ENCODE measurements at regions not wholly inside any gene's neighbourhood (a gene's known extent, or its start where the extent isn't known, plus 50 kb on each side); places are given as distances from the start of the nearest gene placed in this dataset.
"Not testable (repeated sequence)": the region's sequence is repeated elsewhere in the genome, so short reads cannot be mapped to it uniquely, and the experiment has no call there.

DNA sequence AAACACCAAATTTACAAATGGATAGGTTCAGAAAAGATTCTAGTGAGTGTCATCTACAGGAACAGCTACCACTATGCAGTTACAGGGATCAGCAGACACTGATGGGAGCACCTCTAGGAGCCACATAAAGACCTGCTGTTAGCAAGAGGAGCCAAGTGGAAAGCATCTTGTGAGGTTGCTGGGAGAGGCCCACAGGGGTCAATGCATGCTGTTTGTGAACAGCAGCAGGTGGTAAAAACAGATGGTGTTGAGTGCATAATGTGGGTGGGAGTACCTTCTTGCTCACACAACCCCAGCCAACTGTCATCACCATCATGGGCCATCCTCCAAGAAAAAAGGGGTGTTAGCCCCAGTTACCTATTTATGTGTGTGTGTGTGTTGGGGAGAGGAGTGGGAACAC lies 215.2 kb upstream of the SSTR1 start:
- ATAC-seq (ENCODE audit: low read depth in 2 of 2), result no peak

DNA sequence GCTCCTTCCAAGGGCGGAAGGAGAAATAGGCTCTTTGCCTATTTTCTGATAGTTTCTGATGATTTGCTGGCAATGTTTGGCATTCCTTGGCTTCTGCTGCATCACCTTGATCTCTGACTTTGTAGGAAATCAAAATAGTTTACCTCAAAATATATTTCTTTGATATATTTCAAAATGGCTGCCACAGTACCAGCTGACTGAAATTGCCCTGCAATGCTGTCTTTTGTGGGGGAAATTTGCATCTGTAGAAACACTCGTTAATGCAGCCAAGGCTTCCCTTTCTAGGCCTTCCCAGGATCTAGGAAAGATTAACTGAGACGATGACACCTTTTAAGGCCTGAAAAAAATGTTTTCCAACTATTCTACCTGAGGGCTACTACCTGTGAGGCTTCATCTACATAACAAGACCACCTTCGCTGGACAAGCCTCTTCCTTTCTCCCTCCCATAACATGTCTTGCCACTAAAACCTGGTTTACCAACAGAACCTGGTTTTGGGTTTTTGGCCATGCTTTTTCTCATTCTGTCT lies 212.8 kb upstream of the SSTR1 start:
- Mint-ChIP-seq H3K27me3 (no peaks in the 10 kb centered on the region), H3K4me3 (no peak overlapping the region), H3K4me1 (no peaks in the 10 kb centered on the region), H3K36me3 (no peaks in the 10 kb centered on the region), H3K9me3 (peaks cover 0 to 7% (median 0%) of the 10 kb centered on the region in 7 donors), H3K27ac (no peak overlapping the region)
- no peak for ATAC-seq (ENCODE audit: low read depth in 2 of 2)
- no peak for DNase-seq

More for the DNA sequence above, 215.2 kb upstream of the SSTR1 start:
- H3K36me3 Mint-ChIP-seq, result no peaks in the 10 kb centered on the region
- H3K27me3 Mint-ChIP-seq, result no peaks in the 10 kb centered on the region
- DNase-seq, result no peak
- no peaks in the 10 kb centered on the region for H3K4me1 Mint-ChIP-seq
- H3K4me3 Mint-ChIP-seq, result no peak overlapping the region
- no peak overlapping the region for H3K27ac Mint-ChIP-seq
- peaks cover 0 to 7% (median 0%) of the 10 kb centered on the region in 7 donors for H3K9me3 Mint-ChIP-seq

DNA sequence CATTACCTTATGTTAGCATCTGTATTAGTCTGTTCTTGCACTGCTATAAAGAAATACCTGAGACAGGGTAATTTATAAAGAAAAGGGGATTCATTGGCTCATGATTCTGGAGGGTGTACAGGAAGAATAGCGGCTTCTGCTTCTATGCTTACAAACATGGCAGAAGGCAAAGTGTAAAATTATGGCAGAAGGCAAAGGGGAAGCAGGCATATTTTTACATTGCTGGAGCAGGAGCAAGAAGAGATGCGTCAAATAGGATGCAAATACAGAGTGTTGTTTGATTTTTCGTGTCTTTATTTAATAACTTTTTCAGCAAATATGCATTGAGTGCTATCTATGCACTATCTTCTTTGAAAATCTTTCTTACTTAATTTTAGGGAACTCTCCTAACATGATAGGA lies 210.7 kb upstream of the SSTR1 start:
- no peaks in the 10 kb centered on the region for H3K27me3 Mint-ChIP-seq
- H3K36me3 Mint-ChIP-seq, result no peaks in the 10 kb centered on the region
- no peak overlapping the region for H3K27ac Mint-ChIP-seq
- ATAC-seq (ENCODE audit: low read depth in 2 of 2) (no peak), DNase-seq (no peak)
- H3K4me3 Mint-ChIP-seq, result no peak overlapping the region
- H3K4me1 Mint-ChIP-seq, result no peaks in the 10 kb centered on the region
- H3K9me3 Mint-ChIP-seq, result peaks cover 0 to 7% (median 0%) of the 10 kb centered on the region in 7 donors

DNA sequence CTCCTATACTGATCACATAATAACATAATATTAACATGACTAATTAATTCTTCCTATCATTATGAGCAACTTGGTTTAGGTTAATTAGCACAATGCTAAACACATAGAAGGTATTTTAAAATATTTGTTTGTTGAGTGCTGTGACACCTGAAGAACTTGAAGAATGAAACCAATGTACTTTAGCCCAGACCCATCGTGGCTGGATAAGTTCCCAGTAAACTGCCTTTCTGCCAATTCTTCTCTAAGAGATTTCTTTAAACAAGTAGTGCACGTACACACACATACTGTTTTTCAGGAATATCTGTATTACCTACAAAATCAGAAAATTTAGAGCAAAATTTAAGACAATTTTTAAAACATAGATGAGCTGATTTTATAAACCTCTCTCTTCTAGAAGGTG lies 207.4 kb upstream of the SSTR1 start:
- H3K9me3 Mint-ChIP-seq, result no peaks in the 10 kb centered on the region
- no peaks in the 10 kb centered on the region for H3K36me3 Mint-ChIP-seq
- ATAC-seq (ENCODE audit: low read depth in 2 of 2) (no peak), DNase-seq (no peak)
- no peaks in the 10 kb centered on the region for H3K27me3 Mint-ChIP-seq
- no peak overlapping the region for H3K27ac Mint-ChIP-seq
- H3K4me1 Mint-ChIP-seq, result no peaks in the 10 kb centered on the region
- H3K4me3 Mint-ChIP-seq, result no peak overlapping the region

DNA sequence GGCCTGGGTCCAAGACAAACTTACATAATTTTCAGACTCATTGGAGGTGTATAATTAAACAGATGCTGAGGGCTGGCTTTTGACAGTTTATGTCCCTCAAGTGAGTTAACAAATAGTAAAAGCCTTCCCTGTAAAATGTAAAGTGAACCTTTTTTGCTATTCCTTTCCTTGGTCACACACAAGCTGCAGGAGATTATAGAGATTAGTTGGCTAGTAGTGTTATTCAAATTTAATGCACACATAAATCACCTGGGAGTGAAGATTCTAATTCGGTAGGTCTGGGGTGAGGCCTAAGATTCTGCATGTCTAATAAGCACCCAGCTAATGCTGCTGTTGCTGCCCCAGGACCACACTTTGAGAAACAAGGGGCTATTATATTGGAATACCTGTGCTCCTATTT lies 206.2 kb upstream of the SSTR1 start:
- no peaks in the 10 kb centered on the region for H3K27me3 Mint-ChIP-seq
- H3K4me1 Mint-ChIP-seq, result no peaks in the 10 kb centered on the region
- ATAC-seq (ENCODE audit: low read depth in 2 of 2) (no peak), DNase-seq (no peak)
- H3K27ac Mint-ChIP-seq, result peak overlapping the region in 1 of 6 donors; percentile 41
- H3K4me3 Mint-ChIP-seq, result no peak overlapping the region
- no peaks in the 10 kb centered on the region for H3K9me3 Mint-ChIP-seq
- H3K36me3 Mint-ChIP-seq, result no peaks in the 10 kb centered on the region

DNA sequence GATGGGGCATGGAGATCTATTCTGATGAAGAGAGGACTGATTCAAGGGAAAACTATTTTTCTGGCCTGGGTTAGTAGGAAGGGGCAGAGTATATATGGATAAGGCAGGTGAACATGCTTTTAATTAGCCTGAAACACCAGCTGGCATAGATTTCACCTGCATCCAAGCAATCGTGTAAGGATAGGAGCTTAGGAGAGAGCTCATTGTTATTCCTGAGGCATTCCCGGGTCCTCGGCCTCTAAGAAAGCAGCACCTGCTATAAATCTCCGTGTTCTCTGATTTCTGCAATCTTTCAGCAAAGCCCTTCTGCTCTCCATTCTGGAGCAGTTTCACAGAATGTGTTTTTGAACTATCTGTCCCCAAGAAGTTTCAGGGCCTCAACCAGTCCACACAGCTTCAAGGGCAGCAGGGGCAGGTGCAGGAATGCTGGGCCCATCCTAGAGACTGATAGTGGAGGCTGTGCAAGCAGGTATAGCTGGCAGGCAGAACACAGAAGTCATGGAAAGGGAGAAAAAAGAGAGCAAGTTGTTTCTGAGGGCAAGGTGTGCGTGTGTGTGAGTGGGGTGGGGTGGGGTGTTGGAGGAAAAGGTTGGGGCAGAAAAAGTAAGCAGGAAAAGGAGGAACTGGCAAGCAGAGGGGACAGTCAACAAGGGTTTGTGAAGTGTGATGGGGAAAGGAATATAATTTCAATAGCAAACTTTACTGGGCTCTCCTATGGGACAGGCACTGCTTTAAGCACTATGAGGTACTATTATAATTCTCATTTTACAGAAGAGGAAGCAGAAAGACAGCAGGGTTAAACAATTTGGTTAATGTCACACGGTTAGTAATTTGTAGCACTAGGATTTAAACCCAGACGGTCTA lies 203.7 kb upstream of the SSTR1 start:
- Mint-ChIP-seq H3K27ac (no peak overlapping the region), H3K36me3 (no peaks in the 10 kb centered on the region), H3K27me3 (no peaks in the 10 kb centered on the region), H3K4me3 (no peak overlapping the region), H3K4me1 (no peaks in the 10 kb centered on the region), H3K9me3 (no peaks in the 10 kb centered on the region)
- ATAC-seq (ENCODE audit: low read depth in 2 of 2) (no peak), DNase-seq (no peak)

DNA sequence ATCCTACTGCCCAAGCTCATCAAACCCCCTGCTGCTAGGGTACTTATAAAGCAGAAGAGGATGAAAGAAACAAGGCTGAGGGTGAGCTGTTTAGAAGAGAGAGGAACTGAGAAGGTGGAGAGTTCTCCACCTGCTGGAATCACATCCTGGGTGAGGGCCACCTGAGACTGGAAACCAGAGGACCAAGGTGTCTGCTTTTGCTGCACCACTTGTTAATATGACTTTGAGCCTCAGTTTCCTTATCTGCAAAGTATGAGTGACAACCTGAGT lies 203.2 kb upstream of the SSTR1 start:
- Mint-ChIP-seq H3K27me3 (no peaks in the 10 kb centered on the region), H3K36me3 (no peaks in the 10 kb centered on the region), H3K9me3 (peaks cover 0 to 5% (median 0%) of the 10 kb centered on the region in 7 donors), H3K27ac (no peak overlapping the region), H3K4me3 (no peak overlapping the region), H3K4me1 (no peaks in the 10 kb centered on the region)
- DNase-seq (no peak), ATAC-seq (ENCODE audit: low read depth in 2 of 2) (no peak)

DNA sequence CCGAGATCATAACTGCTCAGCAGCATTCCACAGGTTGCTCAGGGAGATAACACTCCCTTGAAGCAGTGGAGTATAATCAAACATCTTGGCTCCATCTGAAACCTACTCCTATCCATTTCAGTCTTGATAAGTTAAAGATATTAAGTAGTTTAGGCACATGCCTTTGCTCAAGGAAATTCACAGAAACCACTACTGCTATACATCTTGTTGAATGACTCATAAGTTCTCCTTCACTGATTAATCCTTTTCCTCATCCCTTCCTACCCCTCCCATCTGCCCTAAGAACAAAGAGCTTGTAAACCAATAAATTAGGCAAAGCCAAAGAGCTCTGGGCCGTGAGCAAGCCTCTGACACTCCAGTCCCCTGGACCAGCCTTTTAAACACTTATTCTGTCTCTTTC lies 196.5 kb upstream of the SSTR1 start:
- H3K9me3 Mint-ChIP-seq, result peaks cover 7 to 39% (median 11%) of the 10 kb centered on the region in 7 donors
- not testable (repeated sequence) for ATAC-seq (ENCODE audit: low read depth in 2 of 2); H3K27ac Mint-ChIP-seq; H3K4me3 Mint-ChIP-seq; H3K36me3 Mint-ChIP-seq; DNase-seq; H3K4me1 Mint-ChIP-seq; H3K27me3 Mint-ChIP-seq

DNA sequence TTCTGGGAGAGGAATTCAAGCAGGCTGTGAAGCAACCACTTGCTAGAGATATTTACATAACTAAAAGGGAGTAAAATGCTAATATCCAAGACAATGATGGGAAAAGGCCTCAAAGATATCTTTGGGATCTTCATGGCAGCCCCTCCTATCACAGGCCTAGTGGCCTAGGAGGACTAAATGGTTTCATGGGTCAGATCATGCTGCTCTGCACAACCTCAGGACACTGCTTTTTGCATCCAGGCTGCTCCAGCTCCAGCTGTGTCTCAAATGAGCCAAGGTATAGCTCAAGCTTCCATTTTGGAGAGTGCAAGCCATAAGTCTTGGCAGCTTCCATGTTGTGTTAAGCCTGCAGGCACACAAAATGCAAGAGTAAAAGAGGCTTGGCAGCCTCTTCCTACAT lies 195.6 kb upstream of the SSTR1 start:
- Mint-ChIP-seq H3K27ac (no peak overlapping the region), H3K27me3 (no peaks in the 10 kb centered on the region), H3K36me3 (peaks cover 6 to 8% of the 10 kb centered on the region in 2 donors), H3K9me3 (peaks cover 7 to 39% (median 11%) of the 10 kb centered on the region in 7 donors), H3K4me1 (no peaks in the 10 kb centered on the region), H3K4me3 (no peak overlapping the region)
- ATAC-seq (ENCODE audit: low read depth in 2 of 2), result no peak
- DNase-seq, result no peak

DNA sequence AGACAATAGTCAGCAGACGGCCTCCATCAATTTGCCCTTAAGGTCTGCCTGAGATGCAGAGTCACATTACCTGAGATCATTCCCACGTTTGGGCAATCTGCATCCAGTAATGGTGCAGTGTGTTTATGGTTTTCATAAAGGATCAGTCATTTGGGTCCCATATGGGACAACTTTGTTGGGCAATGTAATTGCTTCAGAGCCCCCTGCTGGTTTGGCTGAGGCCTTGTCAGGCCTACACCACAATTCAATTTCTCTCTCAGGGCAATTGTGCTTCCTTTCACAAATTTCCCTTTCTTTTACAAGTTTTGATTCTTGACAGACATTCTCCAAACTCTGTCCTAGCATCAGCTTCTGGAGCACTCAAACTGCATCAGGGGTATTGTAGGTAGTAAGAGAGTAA lies 191.2 kb upstream of the SSTR1 start:
- peaks cover 6 to 20% (median 8%) of the 10 kb centered on the region in 7 donors for H3K9me3 Mint-ChIP-seq
- no peak overlapping the region for H3K4me3 Mint-ChIP-seq
- H3K27me3 Mint-ChIP-seq, result no peaks in the 10 kb centered on the region
- DNase-seq, result no peak
- peaks cover 3 to 5% of the 10 kb centered on the region in 2 donors for H3K36me3 Mint-ChIP-seq
- no peaks in the 10 kb centered on the region for H3K4me1 Mint-ChIP-seq
- no peak overlapping the region for H3K27ac Mint-ChIP-seq
- ATAC-seq (ENCODE audit: low read depth in 2 of 2), result no peak

DNA sequence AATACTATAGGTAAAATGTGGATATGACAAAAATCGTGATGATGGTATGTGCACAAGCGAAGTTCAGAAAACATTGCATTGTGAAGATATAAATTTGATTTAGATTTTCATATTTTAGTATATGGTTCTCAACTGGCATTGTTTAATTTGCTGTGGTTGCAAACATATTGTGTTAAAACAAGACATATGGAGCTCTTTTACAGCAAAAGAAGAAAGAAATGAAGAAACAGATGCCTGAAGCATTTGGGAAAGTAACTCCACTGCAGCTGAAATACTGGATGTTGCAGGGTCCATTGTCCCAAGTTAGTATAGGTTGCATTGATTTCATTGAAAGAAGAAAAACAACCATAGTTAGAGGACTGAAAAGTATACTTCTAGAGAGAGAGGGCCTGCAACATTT lies 185.8 kb upstream of the SSTR1 start:
- ATAC-seq (ENCODE audit: low read depth in 2 of 2), result no peak
- Mint-ChIP-seq H3K36me3 (no peaks in the 10 kb centered on the region), H3K4me1 (no peaks in the 10 kb centered on the region), H3K27ac (no peak overlapping the region), H3K9me3 (peaks cover 0 to 23% (median 13%) of the 10 kb centered on the region in 7 donors), H3K4me3 (no peak overlapping the region), H3K27me3 (no peaks in the 10 kb centered on the region)
- no peak for DNase-seq

DNA sequence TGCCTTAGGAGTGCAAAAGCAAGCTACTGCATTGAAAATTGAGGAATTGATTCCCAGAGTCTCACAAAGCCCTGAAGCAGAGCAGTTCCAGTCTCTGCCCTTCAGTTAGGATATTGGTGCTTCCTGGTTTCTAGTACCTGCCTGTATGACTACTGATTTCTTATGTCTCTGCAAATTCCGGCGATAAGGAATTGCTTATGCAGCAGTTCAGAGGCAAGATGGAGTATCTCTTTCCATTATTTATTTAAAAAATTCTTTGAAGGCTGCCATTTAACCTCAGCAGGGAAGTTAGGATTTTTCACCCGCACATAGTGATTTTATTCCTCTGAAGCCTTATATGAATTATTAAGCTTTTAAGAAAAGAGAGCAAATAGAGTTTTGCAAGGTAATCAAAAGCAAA lies 184.9 kb upstream of the SSTR1 start:
- H3K9me3 Mint-ChIP-seq, result peaks cover 0 to 28% (median 13%) of the 10 kb centered on the region in 7 donors
- H3K4me1 Mint-ChIP-seq, result no peaks in the 10 kb centered on the region
- ATAC-seq (ENCODE audit: low read depth in 2 of 2), result no peak

DNA sequence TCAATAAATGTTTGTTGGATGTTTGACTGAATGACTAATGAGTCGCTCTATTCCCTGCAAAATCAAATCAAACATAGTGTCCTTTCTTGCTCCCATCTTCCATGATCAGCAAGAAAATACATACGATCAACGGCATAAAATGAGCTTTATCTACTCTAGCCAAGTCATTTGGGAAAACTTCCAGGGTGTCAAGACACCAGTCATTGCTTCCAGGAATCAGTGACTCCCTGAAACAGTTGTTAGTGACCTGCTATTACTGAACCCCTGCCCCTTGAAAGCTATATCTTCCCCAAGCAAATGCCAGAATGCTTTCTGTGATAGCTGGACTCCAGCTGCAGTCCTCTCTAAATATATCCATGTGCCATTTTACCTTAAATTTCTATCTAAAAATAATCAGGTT lies 169.5 kb upstream of the SSTR1 start:
- H3K4me3 Mint-ChIP-seq, result no peak overlapping the region
- H3K27ac Mint-ChIP-seq, result no peak overlapping the region
- H3K36me3 Mint-ChIP-seq, result no peaks in the 10 kb centered on the region

More for the DNA sequence above, 184.9 kb upstream of the SSTR1 start:
- H3K27me3 Mint-ChIP-seq, result no peaks in the 10 kb centered on the region
- no peak overlapping the region for H3K27ac Mint-ChIP-seq
- DNase-seq, result no peak
- no peaks in the 10 kb centered on the region for H3K36me3 Mint-ChIP-seq
- no peak overlapping the region for H3K4me3 Mint-ChIP-seq

DNA sequence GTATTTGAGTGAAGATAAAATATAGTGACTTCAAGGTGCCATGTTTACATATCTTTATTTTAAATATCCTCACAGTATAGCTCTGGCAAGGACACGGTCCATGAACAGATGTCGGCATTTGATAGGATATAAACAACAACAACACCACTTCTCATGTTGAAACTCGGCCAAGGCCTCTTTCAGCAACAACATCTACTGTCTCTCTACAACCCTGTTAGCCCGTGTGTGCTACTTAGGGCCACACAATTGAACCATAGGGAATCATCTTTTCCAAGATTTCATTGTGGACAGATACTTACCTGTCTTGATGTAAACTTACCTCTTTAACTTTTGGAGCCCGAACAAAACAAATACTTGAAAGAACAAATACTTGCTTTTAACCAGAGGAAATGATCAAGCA lies 168.7 kb upstream of the SSTR1 start:
- Mint-ChIP-seq H3K27me3 (no peaks in the 10 kb centered on the region), H3K36me3 (no peaks in the 10 kb centered on the region), H3K4me1 (no peaks in the 10 kb centered on the region), H3K4me3 (no peak overlapping the region), H3K9me3 (peaks cover 0 to 2% (median 0%) of the 10 kb centered on the region in 7 donors), H3K27ac (no peak overlapping the region)
- ATAC-seq (ENCODE audit: low read depth in 2 of 2) (no peak), DNase-seq (no peak)

More for the DNA sequence above, 169.5 kb upstream of the SSTR1 start:
- Mint-ChIP-seq H3K9me3 (peaks cover 0 to 3% (median 0%) of the 10 kb centered on the region in 7 donors), H3K27me3 (no peaks in the 10 kb centered on the region), H3K4me1 (no peaks in the 10 kb centered on the region)
- no peak for ATAC-seq (ENCODE audit: low read depth in 2 of 2)
- no peak for DNase-seq
